GM21786 (cell line): ENCODE measurements at regions not wholly inside any gene's neighbourhood (a gene's known extent, or its start where the extent isn't known, plus 50 kb on each side); places are given as distances from the start of the nearest gene placed in this dataset.
"Not testable (repeated sequence)": the region's sequence is repeated elsewhere in the genome, so short reads cannot be mapped to it uniquely, and the experiment has no call there.

Experiments
- ATAC-seq: cut with Tn5 transposase; IDR thresholded peaks from one replicate; pipeline ENCODE4 v1.9.1; 2021; ENCODE audit not compliant: unreplicated experiment

GRCh38 chr9:62145648-62146047 lies 955.8 kb downstream of the SPATA31A7 start:
- not testable (repeated sequence) for ATAC-seq
